ENCODE measurements at regions not wholly inside any gene's neighbourhood (a gene's known extent, or its start where the extent isn't known, plus 50 kb on each side); places are given as distances from the start of the nearest gene placed in this dataset.

DNA sequence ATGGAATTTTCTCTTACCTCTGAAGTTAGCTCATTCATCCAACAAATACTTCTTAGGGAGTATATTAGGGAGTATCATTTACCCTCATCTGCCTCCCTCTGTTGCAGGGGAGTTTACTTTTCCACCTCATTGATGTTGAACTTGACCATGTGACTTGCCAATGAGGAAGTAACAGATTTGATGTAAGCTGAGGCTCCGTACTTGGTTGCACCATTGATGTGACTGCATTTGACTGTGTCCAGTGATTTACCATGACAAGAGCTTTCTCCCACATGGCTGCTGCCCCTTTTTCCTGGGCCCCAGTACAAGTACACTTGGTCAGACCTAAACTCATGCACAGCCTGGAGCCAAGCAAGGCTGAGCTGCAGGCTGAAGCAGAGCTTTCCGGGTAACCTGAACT is 81.6 kb upstream of the HS3ST2 start:
- in situ Hi-C loops (cut with HindIII; ENCODE audit: low pct_ligation_motif_present, low pct_unique_long_range_greater_than_20kb, low sequenced_read_pairs): no loop called here
- DNase-seq: no peak

DNA sequence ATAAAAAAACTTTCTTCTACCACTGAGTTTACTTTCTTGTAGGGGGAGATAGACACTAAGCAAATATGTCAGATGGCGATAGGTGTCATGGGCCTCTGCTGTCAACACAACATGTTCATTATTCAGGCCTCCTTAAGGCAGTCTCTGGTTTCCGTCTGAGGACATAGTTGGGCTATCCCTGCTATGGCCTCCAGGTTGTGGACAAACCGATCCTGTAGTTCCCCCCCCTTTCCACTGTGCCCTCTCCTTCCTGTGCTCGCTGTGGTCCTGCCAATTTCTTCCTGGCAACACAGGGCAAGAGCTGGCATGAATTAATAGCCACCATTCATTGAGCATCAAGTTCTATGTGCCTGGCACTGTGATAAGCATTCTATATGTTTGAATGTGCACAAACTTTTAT is 81.0 kb upstream of the HS3ST2 start:
- DNase-seq: no peak
- in situ Hi-C loops (cut with HindIII; ENCODE audit: low pct_ligation_motif_present, low pct_unique_long_range_greater_than_20kb, low sequenced_read_pairs): no loop called here

DNA sequence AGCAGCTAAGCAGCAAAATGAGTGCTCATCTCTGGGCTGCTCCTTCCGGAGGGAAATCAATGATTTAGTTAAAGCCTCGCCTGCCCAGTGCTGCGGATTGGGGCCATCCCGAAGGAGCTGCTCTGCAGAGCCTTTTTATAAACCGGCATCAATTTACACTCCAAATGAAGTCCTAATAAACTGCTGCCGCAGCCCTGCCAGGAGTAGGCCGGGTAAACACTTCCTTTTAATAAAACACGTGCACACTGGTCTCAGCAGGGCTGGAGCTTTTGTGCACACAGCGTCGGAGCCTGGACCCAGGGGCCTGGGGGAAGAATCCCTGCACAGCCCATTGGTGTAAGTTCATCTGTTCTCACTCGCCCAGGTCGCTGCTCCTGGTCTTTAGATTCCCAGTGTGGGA is 79.6 kb upstream of the HS3ST2 start:
- in situ Hi-C loops (cut with HindIII; ENCODE audit: low pct_ligation_motif_present, low pct_unique_long_range_greater_than_20kb, low sequenced_read_pairs): no loop called here
- DNase-seq: no peak

DNA sequence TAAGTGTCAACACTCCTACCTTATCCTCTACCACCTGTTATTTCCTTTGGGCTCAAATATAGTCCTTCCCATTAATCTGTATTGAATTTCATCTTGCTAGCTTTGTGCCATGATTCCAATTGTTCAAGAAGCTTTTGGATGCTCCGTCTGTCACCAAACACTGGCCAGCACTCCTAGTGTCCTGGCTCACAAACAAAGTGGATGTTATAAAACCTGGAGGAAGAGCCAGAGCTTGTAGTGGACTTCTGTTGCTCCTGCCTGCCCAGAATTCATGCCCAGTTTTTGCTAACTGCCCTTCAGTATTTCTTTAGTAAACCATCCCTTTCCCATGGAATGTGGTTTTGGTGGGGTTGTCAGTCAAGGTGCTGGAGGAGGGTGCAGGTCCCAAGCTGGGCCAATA is 77.2 kb upstream of the HS3ST2 start:
- in situ Hi-C loops (cut with HindIII; ENCODE audit: low pct_ligation_motif_present, low pct_unique_long_range_greater_than_20kb, low sequenced_read_pairs): no loop called here
- no peak for DNase-seq

DNA sequence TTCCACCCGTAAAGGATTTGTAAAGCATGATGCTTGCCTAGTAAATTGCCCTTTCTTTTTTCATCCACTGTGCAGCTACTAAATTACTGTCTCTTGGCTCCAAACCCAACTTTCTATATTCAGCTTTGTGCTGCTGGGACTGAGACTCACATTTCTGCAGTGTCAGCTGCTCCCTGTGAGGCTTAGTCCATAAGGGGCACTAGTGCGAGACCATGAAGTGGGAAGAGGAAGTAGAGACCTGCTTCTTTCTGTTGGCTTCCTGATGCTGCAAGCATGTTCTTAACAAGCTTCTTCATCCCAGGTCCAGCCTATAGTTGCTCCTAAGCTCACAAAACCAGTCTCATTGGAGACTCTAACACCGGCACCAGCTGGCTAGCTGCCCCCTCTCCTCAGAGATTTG is 74.9 kb upstream of the HS3ST2 start:
- in situ Hi-C loops (cut with HindIII; ENCODE audit: low pct_ligation_motif_present, low pct_unique_long_range_greater_than_20kb, low sequenced_read_pairs): no loop called here
- no peak for DNase-seq

DNA sequence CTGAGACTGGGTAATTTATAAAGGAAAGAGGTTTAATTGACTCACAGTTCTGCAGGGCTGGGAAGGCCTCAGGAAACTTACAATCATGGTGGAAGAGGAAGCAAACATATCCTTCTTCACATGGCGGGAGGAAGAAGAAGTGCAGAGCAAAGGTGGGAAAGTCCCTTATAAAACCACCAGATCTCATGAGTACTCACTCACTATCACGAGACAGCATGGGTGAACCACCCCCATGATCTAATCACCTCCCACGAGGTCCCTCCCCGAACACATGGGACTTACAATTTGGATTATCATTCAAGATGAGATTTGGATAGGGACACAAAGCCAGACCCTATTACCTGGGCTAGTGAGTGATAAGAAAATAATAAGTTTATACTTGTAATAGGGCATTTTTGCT is 70.6 kb upstream of the HS3ST2 start:
- in situ Hi-C loops (cut with HindIII; ENCODE audit: low pct_ligation_motif_present, low pct_unique_long_range_greater_than_20kb, low sequenced_read_pairs): no loop called here
- no peak for DNase-seq

DNA sequence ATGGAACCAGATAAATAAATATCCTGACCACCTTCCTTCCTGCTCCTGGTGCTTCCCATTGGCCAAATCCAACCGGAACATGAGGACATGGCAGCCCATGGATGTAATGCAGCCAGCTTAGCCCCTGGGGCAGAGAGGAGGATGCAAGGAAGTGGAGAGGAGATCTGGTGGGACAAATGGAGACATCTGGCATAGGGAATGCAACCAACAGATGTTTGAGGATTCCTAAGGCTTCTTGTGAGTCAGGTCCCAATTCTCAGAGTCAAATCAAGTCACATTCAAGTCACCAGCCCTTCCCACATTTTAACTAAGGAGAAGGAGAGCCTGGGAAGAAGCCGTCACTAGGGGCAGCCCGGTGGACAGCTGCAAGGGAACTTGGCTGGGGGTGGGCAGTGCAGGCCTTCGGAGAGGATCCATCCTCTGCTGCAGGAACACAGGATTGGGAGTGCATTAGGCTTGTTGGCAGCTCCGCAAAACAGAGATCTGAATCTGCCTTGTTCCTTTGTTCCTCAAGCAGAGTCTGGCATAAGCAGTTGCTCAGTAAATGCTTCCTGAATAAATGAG is 62.8 kb upstream of the HS3ST2 start:
- DNase-seq: no peak
- in situ Hi-C loops (cut with HindIII; ENCODE audit: low pct_ligation_motif_present, low pct_unique_long_range_greater_than_20kb, low sequenced_read_pairs): no loop called here

DNA sequence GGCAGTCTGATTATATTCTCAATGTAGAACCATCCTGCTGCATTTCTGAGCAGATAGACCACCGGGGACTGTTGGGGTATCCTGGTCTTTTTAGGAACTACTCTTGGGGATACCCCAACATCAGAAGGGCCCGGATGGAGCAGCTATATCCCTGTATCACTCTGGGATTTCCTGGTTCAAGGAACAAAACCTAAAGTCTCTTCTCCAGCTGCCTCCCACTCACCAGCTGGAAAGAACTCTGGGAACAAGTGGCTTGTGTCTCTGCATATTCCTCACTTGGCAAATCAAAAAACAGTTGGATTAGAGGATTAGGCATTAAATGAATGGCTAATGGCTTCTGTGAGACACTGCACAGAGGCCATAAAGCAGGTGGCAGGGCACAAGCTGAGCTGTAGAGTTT is 62.3 kb upstream of the HS3ST2 start:
- no peak for DNase-seq
- in situ Hi-C loops (cut with HindIII; ENCODE audit: low pct_ligation_motif_present, low pct_unique_long_range_greater_than_20kb, low sequenced_read_pairs): no loop called here

DNA sequence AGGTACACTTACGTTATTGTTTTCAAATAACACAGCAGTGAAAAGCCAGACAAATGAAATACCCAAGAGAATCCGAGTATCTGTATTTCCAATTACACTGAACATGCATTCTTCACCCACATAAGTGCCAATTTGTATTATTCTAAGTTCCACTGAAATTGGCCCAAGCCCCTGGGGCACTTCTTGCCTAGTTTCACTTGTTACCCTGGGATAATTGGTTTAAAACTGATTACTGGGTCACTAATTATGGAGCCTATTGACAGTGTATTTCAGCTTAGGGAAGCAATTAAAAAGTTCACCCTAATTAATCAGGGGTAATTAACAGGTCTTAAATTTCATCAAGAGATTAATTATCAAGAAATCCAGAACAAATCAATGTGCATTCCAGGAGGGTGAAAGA is 60.5 kb upstream of the HS3ST2 start:
- DNase-seq: no peak
- in situ Hi-C loops (cut with HindIII; ENCODE audit: low pct_ligation_motif_present, low pct_unique_long_range_greater_than_20kb, low sequenced_read_pairs): no loop called here

DNA sequence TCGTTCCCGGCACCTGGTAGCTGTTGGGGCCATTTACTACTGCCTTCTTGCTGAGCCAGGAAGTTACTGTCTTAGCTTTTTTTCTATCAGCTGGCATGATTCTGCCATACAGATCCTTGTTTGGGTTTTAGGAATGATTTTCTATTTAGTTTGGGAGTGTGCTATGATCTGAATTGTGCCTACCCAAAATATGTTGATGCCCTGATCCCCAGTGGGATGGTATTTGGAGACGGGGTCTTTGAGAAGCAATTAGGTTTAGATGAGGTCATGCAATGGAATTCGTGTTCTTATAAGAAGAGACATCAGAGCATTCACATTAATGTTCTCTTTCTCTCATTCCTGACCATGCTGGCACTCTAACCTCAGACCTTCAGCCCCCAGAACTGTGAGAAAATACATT is 59.4 kb upstream of the HS3ST2 start:
- no peak for DNase-seq
- in situ Hi-C loops (cut with HindIII; ENCODE audit: low pct_ligation_motif_present, low pct_unique_long_range_greater_than_20kb, low sequenced_read_pairs): no loop called here

DNA sequence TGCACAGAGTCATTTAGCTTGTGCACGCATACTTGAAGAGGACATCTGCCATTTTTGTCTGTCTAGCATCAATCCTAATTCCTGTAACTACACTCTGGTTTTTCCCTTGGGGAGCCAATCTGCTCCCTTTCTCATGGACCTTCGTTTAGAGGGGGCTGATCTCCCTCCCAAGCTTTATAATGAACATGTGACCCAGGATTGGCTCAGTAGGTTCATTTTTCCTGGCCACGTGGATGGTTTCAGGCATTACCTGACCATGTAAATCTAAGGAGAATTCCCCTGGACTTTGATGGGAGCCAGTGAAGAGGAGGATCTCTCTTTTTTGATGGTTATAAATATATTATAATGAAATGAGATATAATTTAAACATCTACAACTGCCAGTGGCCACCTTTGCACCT is 56.8 kb upstream of the HS3ST2 start:
- no peak for DNase-seq

DNA sequence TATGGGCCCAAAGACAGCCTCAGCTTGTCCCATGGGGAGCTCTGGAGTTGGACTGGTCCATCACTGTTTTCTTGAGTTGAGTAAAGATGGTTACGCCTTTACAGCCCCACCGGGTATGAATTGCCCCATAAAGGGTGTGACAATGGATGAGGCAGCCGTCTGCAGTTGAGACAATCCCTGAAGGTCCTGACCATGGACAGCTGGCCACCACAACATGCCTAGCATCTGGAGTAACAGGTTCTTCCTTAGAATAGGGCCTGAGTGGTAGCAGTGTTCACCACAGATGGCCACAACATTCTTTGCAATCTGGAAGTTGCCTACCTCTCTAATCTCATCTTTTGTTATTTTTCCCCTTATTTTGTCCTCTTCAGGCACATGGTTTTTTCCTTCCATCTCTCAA is 51.5 kb upstream of the HS3ST2 start:
- no peak for DNase-seq

More for the DNA sequence above, 56.8 kb upstream of the HS3ST2 start:
- in situ Hi-C loops (cut with HindIII; ENCODE audit: low pct_ligation_motif_present, low pct_unique_long_range_greater_than_20kb, low sequenced_read_pairs): no loop called here

DNA sequence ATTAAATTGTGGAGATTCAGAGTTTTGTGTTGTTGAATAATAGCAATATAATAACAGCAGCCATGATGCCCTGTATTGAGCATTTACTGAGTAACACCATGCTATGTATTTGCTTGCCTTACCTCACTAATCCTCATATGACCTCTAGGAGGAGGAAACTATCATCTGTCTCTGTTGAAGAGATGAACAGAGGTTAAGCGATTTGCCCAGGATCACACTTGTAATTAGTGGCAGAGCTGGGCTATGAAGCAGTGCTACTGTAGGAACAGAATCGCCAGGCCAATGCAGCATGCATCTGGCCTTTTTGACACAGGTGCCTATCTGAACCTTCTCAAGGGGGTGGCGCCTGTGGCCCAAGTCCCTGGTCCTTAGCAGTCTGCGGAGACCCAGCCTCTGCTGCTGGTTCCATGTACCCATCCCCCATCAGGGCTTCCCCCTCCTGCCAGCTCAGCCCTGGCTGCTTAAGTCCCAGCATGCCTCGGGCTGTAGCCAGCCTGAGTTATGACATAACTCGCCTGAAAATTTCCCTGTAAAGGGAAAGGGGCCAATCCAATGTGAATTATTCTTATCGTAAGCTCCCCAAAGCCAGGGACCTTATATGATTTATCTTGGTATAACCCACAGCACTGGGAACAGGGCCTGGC is 50.4 kb upstream of the HS3ST2 start:
- DNase-seq: no peak
- in situ Hi-C loops (cut with HindIII; ENCODE audit: low pct_ligation_motif_present, low pct_unique_long_range_greater_than_20kb, low sequenced_read_pairs): no loop called here

More for the DNA sequence above, 51.5 kb upstream of the HS3ST2 start:
- in situ Hi-C loops (cut with HindIII; ENCODE audit: low pct_ligation_motif_present, low pct_unique_long_range_greater_than_20kb, low sequenced_read_pairs): no loop called here
